Activated CD4-positive, alpha-beta memory T cell treated with anti-CD3 and anti-CD28 coated beads for 36 hours (primary cell): ENCODE measurements at regions not wholly inside any gene's neighbourhood (a gene's known extent, or its start where the extent isn't known, plus 50 kb on each side); places are given as distances from the start of the nearest gene placed in this dataset.
"Not testable (repeated sequence)": the region's sequence is repeated elsewhere in the genome, so short reads cannot be mapped to it uniquely, and the experiment has no call there.

Experiments used
- CTCF ChIA-PET: fragments of 350-600 bp; sonication (Branson Sonifier 250); formaldehyde crosslinking; loops from one replicate; lab custom pipeline; 2021; ENCODE audit warnings: antibody characterized with exemption, inconsistent platforms; lab: Charles Lee
- POLR2A ChIA-PET: fragments of 350-600 bp; sonication (Branson Sonifier 250); formaldehyde crosslinking; loops from one replicate; lab custom pipeline; 2021; ENCODE audit warnings: antibody characterized with exemption; lab: Charles Lee
- DNase-seq: peaks from one replicate; pipeline ENCODE4 v3.0.0-alpha.2; 2020
- H3K27ac Mint-ChIP-seq: one replicate; pipeline ENCODE4 v1.8.0; 2021; ENCODE audit warnings: mixed read lengths
- H3K27me3 Mint-ChIP-seq: one replicate; pipeline ENCODE4 v1.8.0; 2021; ENCODE audit warnings: mixed read lengths
- H3K36me3 Mint-ChIP-seq: one replicate; pipeline ENCODE4 v1.8.0; 2021; ENCODE audit warnings: mixed read lengths
- H3K4me1 Mint-ChIP-seq: one replicate; pipeline ENCODE4 v1.8.0; 2021; ENCODE audit warnings: low read depth, mixed read lengths
- H3K4me3 Mint-ChIP-seq: one replicate; pipeline ENCODE4 v1.8.0; 2021; ENCODE audit warnings: mild to moderate bottlenecking, mixed read lengths
- H3K9me3 Mint-ChIP-seq: one replicate; pipeline ENCODE4 v1.8.0; 2021; ENCODE audit warnings: mixed read lengths
- intact Hi-C: fragments of 100-400 bp; cut with micrococcal nuclease; formaldehyde crosslinking; loops from one replicate; pipeline ENCODE4 v1.15.1; 2023

GRCh38 chr16:32805639-32806038 lies 129.7 kb upstream of the TP53TG3 start:
- H3K4me3 Mint-ChIP-seq, H3K4me1 Mint-ChIP-seq, DNase-seq, H3K27ac Mint-ChIP-seq, H3K9me3 Mint-ChIP-seq, POLR2A ChIA-PET, CTCF ChIA-PET, H3K27me3 Mint-ChIP-seq, H3K36me3 Mint-ChIP-seq, intact Hi-C loops: not testable (repeated sequence)
